ENCODE measurements at regions not wholly inside any gene's neighbourhood (a gene's known extent, or its start where the extent isn't known, plus 50 kb on each side); places are given as distances from the start of the nearest gene placed in this dataset.
"Not testable (repeated sequence)": the region's sequence is repeated elsewhere in the genome, so short reads cannot be mapped to it uniquely, and the experiment has no call there.

GRCh38 chr7:97305589-97305988 is 188.1 kb downstream of the SDHAF3 start:
- Histone ChIP-seq H3K36me3 (ENCODE audit: low read depth) (no peaks in the 10 kb centered on the region), H3K4me1 (ENCODE audit: low read depth) (no peaks in the 10 kb centered on the region), H3K4me3 (no peak overlapping the region), H3K9me3 (no peaks in the 10 kb centered on the region)
- ATAC-seq (no peak), DNase-seq (no peak)
- TF ChIP-seq, protein P1, sequence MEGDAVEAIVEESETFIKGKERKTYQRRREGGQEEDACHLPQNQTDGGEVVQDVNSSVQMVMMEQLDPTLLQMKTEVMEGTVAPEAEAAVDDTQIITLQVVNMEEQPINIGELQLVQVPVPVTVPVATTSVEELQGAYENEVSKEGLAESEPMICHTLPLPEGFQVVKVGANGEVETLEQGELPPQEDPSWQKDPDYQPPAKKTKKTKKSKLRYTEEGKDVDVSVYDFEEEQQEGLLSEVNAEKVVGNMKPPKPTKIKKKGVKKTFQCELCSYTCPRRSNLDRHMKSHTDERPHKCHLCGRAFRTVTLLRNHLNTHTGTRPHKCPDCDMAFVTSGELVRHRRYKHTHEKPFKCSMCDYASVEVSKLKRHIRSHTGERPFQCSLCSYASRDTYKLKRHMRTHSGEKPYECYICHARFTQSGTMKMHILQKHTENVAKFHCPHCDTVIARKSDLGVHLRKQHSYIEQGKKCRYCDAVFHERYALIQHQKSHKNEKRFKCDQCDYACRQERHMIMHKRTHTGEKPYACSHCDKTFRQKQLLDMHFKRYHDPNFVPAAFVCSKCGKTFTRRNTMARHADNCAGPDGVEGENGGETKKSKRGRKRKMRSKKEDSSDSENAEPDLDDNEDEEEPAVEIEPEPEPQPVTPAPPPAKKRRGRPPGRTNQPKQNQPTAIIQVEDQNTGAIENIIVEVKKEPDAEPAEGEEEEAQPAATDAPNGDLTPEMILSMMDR (IDR thresholded peaks at IDR 0.05), result no peak
- intact Hi-C loops (cut with DNase I, micrococcal nuclease), result no loop called here

DNA sequence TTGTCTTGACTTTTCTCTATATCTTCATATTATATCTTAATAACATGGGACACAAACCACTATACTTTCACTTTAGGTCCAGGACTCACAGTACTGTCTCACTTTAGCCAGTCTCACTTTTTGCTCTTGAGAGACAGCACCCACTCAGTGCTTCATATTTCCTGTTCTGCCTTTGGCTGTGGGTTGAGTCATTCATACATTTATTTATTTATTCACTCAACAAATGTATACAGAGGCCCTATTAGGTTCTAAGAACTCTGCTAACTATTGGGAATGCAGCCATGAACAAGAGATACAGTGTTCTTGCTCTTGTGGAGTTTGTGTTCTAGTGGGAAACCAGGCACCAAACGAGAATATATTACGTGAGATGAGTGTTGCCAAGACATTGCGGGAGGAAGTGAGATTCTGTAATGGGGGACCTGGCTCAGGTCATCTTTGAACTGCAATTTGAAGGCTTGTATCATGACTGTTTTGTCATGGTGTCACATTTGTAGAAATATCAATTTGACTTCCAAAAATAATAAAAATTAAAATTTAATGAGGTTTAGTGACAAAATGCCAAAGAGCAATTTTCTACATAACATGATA is 190.1 kb downstream of the SDHAF3 start:
- Histone ChIP-seq H3K36me3 (ENCODE audit: low read depth) (no peaks in the 10 kb centered on the region), H3K4me1 (ENCODE audit: low read depth) (no peaks in the 10 kb centered on the region), H3K9me3 (no peaks in the 10 kb centered on the region), H3K4me3 (no peak overlapping the region)
- intact Hi-C loops (cut with DNase I, micrococcal nuclease), result no loop called here
- TF ChIP-seq, protein P1 (IDR thresholded peaks at IDR 0.05), result no peak
- DNase-seq, result no peak
- ATAC-seq, result no peak

GRCh38 chr7:97313900-97314299 is 196.4 kb downstream of the SDHAF3 start:
- TF ChIP-seq, protein P1 (IDR thresholded peaks at IDR 0.05), result no peak
- no peaks in the 10 kb centered on the region for H3K36me3 ChIP-seq (ENCODE audit: low read depth)
- no peak overlapping the region for H3K4me3 ChIP-seq
- no peaks in the 10 kb centered on the region for H3K4me1 ChIP-seq (ENCODE audit: low read depth)
- DNase-seq (no peak), ATAC-seq (no peak)
- intact Hi-C loops (cut with DNase I, micrococcal nuclease), result no loop called here
- H3K9me3 ChIP-seq, result no peaks in the 10 kb centered on the region

GRCh38 chr7:97317575-97317974 is 200.1 kb downstream of the SDHAF3 start:
- ATAC-seq (no peak), DNase-seq (no peak)
- TF ChIP-seq, protein P1 (IDR thresholded peaks at IDR 0.05), result no peak
- intact Hi-C loops (cut with DNase I, micrococcal nuclease), result no loop called here
- Histone ChIP-seq H3K36me3 (ENCODE audit: low read depth) (no peaks in the 10 kb centered on the region), H3K9me3 (no peaks in the 10 kb centered on the region), H3K4me1 (ENCODE audit: low read depth) (no peaks in the 10 kb centered on the region), H3K4me3 (no peak overlapping the region)

DNA sequence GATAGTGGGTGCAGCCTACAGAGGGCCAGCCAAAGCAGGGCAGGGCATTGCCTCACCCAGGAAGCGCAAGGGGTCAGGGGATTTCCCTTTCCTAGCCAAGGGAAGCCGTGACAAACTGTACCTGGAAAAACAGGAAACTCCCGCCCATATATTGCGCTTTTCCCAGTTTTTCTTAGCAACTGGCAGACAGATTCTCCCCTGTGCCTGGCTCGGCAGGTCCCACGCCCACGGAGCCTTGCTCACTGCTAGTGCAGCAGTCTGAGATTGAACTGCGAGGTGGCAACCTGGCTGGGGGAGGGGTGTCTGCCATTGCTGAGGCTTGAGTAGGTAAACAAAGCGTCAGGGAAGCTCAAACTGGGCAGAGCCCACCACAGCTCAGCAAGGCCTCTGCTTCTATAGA is 212.4 kb downstream of the SDHAF3 start:
- H3K4me3 ChIP-seq; intact Hi-C loops (cut with DNase I, micrococcal nuclease); DNase-seq; H3K4me1 ChIP-seq (ENCODE audit: low read depth); H3K9me3 ChIP-seq; H3K36me3 ChIP-seq (ENCODE audit: low read depth): not testable (repeated sequence)
- peak; percentile 21 for ATAC-seq

DNA sequence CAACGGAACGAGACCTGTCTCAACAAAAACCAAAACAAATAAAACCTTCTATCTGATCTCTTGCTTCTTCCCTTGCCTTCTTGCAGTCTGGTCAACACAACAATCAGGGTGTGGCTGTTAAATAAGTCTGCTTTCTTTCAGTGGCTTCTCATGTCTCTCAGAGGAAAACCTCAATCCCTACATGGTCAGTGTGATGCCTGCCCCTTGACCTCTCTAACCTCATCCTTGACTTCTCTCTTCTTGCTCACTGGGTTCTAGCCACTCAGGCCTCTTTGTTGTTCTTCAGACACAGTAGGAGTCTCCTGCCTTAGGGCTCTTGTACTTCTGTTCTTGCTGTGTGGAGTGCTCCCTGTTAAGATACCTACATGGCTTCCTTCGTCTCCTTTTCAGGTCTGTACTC is 220.4 kb downstream of the SDHAF3 start:
- ATAC-seq (no peak), DNase-seq (no peak)
- peaks cover 4% of the 10 kb centered on the region for H3K9me3 ChIP-seq
- H3K36me3 ChIP-seq (ENCODE audit: low read depth), result no peaks in the 10 kb centered on the region
- intact Hi-C loops (cut with DNase I, micrococcal nuclease), result no loop called here
- H3K4me3 ChIP-seq, result no peak overlapping the region
- peaks cover 4% of the 10 kb centered on the region for H3K4me1 ChIP-seq (ENCODE audit: low read depth)
- TF ChIP-seq, protein P1 (IDR thresholded peaks at IDR 0.05), result no peak

Data from mucosa of descending colon (tissue), 3 donors.